ENCODE measurements at regions not wholly inside any gene's neighbourhood (a gene's known extent, or its start where the extent isn't known, plus 50 kb on each side); places are given as distances from the start of the nearest gene placed in this dataset.

- Mint-ChIP-seq H3K9me3 (no peaks in the 10 kb centered on the region), H3K4me1 (ENCODE audit: low read depth) (no peaks in the 10 kb centered on the region), H3K36me3 (ENCODE audit: low read depth) (no peaks in the 10 kb centered on the region), H3K4me3 (no peak overlapping the region), H3K27ac (no peak overlapping the region), H3K27me3 (no peaks in the 10 kb centered on the region)
- no peak for DNase-seq
- H3K27ac ChIP-seq (ENCODE audit: low read depth in 1 of 2, low read length in 2 of 2): no peak overlapping the region
- ATAC-seq (ENCODE audit: poor library complexity): no peak
- no peaks in the 10 kb centered on the region for H3K9me3 ChIP-seq (ENCODE audit: control insufficient read depth in 1 of 2, insufficient read depth in 1 of 2, low read length in 2 of 2)
- TF ChIP-seq CTCF (IDR thresholded peaks at IDR 0.05): no peak
- no peaks in the 10 kb centered on the region for H3K27me3 ChIP-seq (ENCODE audit: control insufficient read depth in 1 of 2, insufficient read depth in 2 of 2, low read length in 2 of 2)
- no peak overlapping the region for H3K4me3 ChIP-seq (ENCODE audit: low read length)
- ChIA-PET CTCF (interaction anchor here (0.6 kb wide), 1 partner anchor 71 kb away, joined by 3 read pairs; no protein-coding TSS in a partner anchor), POLR2A (no interaction called here)
- H3K4me1 ChIP-seq (ENCODE audit: insufficient read depth, low read length): no peaks in the 10 kb centered on the region
- intact Hi-C loops (cut with DNase I, micrococcal nuclease): no loop called here
- no peaks in the 10 kb centered on the region for H3K36me3 ChIP-seq (ENCODE audit: insufficient read depth, low read length)
Observed at GRCh38 chr7:12504149-12504548, 66.4 kb upstream of the SCIN start.

DNA sequence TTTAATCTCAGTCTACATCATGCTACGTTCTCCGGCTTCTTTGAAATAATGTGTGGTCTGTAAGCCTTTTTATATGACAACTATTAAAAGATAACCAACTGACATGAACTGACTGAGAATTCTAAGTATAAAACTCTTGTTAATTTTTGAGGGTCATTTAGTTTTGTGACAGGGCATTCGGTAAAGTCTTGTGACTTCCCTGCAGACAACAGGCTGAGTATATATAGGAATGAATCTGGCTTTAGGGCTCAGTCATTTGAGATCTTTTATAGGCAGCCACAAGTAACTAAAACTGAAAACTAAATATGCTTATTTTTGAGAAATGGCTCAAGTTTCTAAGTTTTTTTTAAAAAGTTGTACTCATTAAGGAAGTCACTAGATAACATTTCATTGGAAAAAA, 62.5 kb upstream of the SCIN start:
- intact Hi-C loops (cut with DNase I, micrococcal nuclease): no loop called here

GRCh38 chr7:12508554-12508953, 62.0 kb upstream of the SCIN start:
- no peak for TF ChIP-seq CTCF (IDR thresholded peaks at IDR 0.05)

More for the DNA sequence above, 62.5 kb upstream of the SCIN start:
- ChIA-PET CTCF (no interaction called here), POLR2A (no interaction called here)
- H3K27ac ChIP-seq (ENCODE audit: low read depth in 1 of 2, low read length in 2 of 2): no peak overlapping the region
- TF ChIP-seq CTCF (IDR thresholded peaks at IDR 0.05): no peak
- no peaks in the 10 kb centered on the region for H3K9me3 ChIP-seq (ENCODE audit: control insufficient read depth in 1 of 2, insufficient read depth in 1 of 2, low read length in 2 of 2)
- DNase-seq (no peak), ATAC-seq (ENCODE audit: poor library complexity) (no peak)
- Mint-ChIP-seq H3K36me3 (ENCODE audit: low read depth) (no peaks in the 10 kb centered on the region), H3K4me1 (ENCODE audit: low read depth) (no peaks in the 10 kb centered on the region), H3K27me3 (peaks cover 5% of the 10 kb centered on the region), H3K9me3 (no peaks in the 10 kb centered on the region), H3K4me3 (no peak overlapping the region), H3K27ac (no peak overlapping the region)
- no peaks in the 10 kb centered on the region for H3K27me3 ChIP-seq (ENCODE audit: control insufficient read depth in 1 of 2, insufficient read depth in 2 of 2, low read length in 2 of 2)
- no peaks in the 10 kb centered on the region for H3K36me3 ChIP-seq (ENCODE audit: insufficient read depth, low read length)
- H3K4me3 ChIP-seq (ENCODE audit: low read length): no peak overlapping the region
- no peaks in the 10 kb centered on the region for H3K4me1 ChIP-seq (ENCODE audit: insufficient read depth, low read length)

More at GRCh38 chr7:12508554-12508953, 62.0 kb upstream of the SCIN start:
- Mint-ChIP-seq H3K27ac (no peak overlapping the region), H3K4me1 (ENCODE audit: low read depth) (no peaks in the 10 kb centered on the region), H3K36me3 (ENCODE audit: low read depth) (no peaks in the 10 kb centered on the region), H3K27me3 (peaks cover 5% of the 10 kb centered on the region), H3K4me3 (no peak overlapping the region), H3K9me3 (no peaks in the 10 kb centered on the region)
- CTCF ChIA-PET: no interaction called here
- intact Hi-C loops (cut with DNase I, micrococcal nuclease): no loop called here
- no peak overlapping the region for H3K4me3 ChIP-seq (ENCODE audit: low read length)
- H3K9me3 ChIP-seq (ENCODE audit: control insufficient read depth in 1 of 2, insufficient read depth in 1 of 2, low read length in 2 of 2): no peaks in the 10 kb centered on the region
- H3K27ac ChIP-seq (ENCODE audit: low read depth in 1 of 2, low read length in 2 of 2): no peak overlapping the region
- H3K27me3 ChIP-seq (ENCODE audit: control insufficient read depth in 1 of 2, insufficient read depth in 2 of 2, low read length in 2 of 2): no peaks in the 10 kb centered on the region
- H3K4me1 ChIP-seq (ENCODE audit: insufficient read depth, low read length): no peaks in the 10 kb centered on the region
- no peaks in the 10 kb centered on the region for H3K36me3 ChIP-seq (ENCODE audit: insufficient read depth, low read length)
- POLR2A ChIA-PET: no interaction called here
- no peak for DNase-seq
- no peak for ATAC-seq (ENCODE audit: poor library complexity)
